Keratinocyte (primary cell): ENCODE measurements at regions not wholly inside any gene's neighbourhood (a gene's known extent, or its start where the extent isn't known, plus 50 kb on each side); places are given as distances from the start of the nearest gene placed in this dataset.

Experiments used
- EZH2 ChIP-seq: IDR thresholded peaks from one replicate; pipeline ENCODE4 v1.6.1; 2012; ENCODE audit warnings: inconsistent platforms, mild to moderate bottlenecking, low read length, moderate library complexity
- TF ChIP-seq, protein P1 (sequence below), 3 experiments: IDR thresholded peaks in 1 of 3; conservative IDR thresholded peaks in 1 of 3; optimal IDR thresholded peaks in 1 of 3; 2 replicates in 2 of 3; 3 replicates in 1 of 3; pipeline versions ENCODE3 to v1.5.1; 2011; ENCODE audit warnings: low read length in 3 of 3, mild to moderate bottlenecking in 3 of 3, moderate library complexity in 2 of 3, control low read depth in 1 of 3, inconsistent platforms in 1 of 3; ENCODE audit not compliant: insufficient read depth in 2 of 3; ENCODE audit errors: extremely low read depth in 1 of 3

- TF ChIP-seq, protein P1, sequence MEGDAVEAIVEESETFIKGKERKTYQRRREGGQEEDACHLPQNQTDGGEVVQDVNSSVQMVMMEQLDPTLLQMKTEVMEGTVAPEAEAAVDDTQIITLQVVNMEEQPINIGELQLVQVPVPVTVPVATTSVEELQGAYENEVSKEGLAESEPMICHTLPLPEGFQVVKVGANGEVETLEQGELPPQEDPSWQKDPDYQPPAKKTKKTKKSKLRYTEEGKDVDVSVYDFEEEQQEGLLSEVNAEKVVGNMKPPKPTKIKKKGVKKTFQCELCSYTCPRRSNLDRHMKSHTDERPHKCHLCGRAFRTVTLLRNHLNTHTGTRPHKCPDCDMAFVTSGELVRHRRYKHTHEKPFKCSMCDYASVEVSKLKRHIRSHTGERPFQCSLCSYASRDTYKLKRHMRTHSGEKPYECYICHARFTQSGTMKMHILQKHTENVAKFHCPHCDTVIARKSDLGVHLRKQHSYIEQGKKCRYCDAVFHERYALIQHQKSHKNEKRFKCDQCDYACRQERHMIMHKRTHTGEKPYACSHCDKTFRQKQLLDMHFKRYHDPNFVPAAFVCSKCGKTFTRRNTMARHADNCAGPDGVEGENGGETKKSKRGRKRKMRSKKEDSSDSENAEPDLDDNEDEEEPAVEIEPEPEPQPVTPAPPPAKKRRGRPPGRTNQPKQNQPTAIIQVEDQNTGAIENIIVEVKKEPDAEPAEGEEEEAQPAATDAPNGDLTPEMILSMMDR (optimal IDR thresholded peaks at IDR 0.05 in 1 of 3, IDR thresholded peaks at IDR 0.05 in 1 of 3, conservative IDR thresholded peaks at IDR 0.05 in 1 of 3; ENCODE audit: extremely low read depth in 1 of 3, insufficient read depth in 2 of 3, low read length in 3 of 3): no peak
- peak; percentile 78 for TF ChIP-seq EZH2
Observed at GRCh38 chr9:121599872-121600585, 51.4 kb upstream of the DAB2IP start.
